WTC11 (cell line): ENCODE measurements at regions not wholly inside any gene's neighbourhood (a gene's known extent, or its start where the extent isn't known, plus 50 kb on each side); places are given as distances from the start of the nearest gene placed in this dataset.

Source experiments
- ATAC-seq: fragments of 200-7000 bp; cut with Tn5 transposase; 2 replicates; pipeline ENCODE4 v1.10.0; 2021; ENCODE audit warnings: mild to moderate bottlenecking, moderate library complexity
- CTCF ChIA-PET: fragments of 300-600 bp; sonication (Branson Sonifier 250); formaldehyde crosslinking; loops from one replicate; lab custom pipeline; 2021; ENCODE audit warnings: antibody characterized with exemption; lab: Charles Lee
- POLR2A ChIA-PET: fragments of 350-600 bp; sonication (Branson Sonifier 250); formaldehyde crosslinking; loops from one replicate; lab custom pipeline; 2021; ENCODE audit warnings: antibody characterized with exemption; lab: Charles Lee
- DNase-seq: peaks from one replicate; pipeline ENCODE4 v3.0.0; 2021; ENCODE audit warnings: low spot score
- H3K27ac Mint-ChIP-seq: 2 replicates; pipeline ENCODE4 v1.8.0; 2021; ENCODE audit warnings: mixed read lengths
- H3K27me3 Mint-ChIP-seq: 2 replicates; pipeline ENCODE4 v1.8.0; 2021; ENCODE audit warnings: low read depth, mild to moderate bottlenecking, moderate library complexity, mixed read lengths
- H3K36me3 Mint-ChIP-seq: 2 replicates; pipeline ENCODE4 v1.8.0; 2021; ENCODE audit warnings: mixed read lengths
- H3K4me1 Mint-ChIP-seq: 2 replicates; pipeline ENCODE4 v1.8.0; 2022; ENCODE audit warnings: mixed read lengths
- H3K4me3 Mint-ChIP-seq: 2 replicates; pipeline ENCODE4 v1.8.0; 2021; ENCODE audit warnings: mild to moderate bottlenecking, moderate library complexity, mixed read lengths
- H3K9me3 Mint-ChIP-seq: 2 replicates; pipeline ENCODE4 v1.8.0; 2021; ENCODE audit warnings: mixed read lengths
- AR ChIP-seq: fragments of 250-450 bp; sonication (Bioruptor Pico); IDR thresholded peaks from 2 replicates; pipeline ENCODE4 v1.9.0; 2021; ENCODE audit warnings: mild to moderate bottlenecking
- CREB1 ChIP-seq: sonication (generic); formaldehyde crosslinking; IDR thresholded peaks from 2 replicates; pipeline ENCODE4 v1.8.0; 2023; ENCODE audit warnings: mild to moderate bottlenecking, missing genetic modification reagents
- ELF4 ChIP-seq: sonication (generic); formaldehyde crosslinking; IDR thresholded peaks from 2 replicates; pipeline ENCODE4 v1.8.1; 2022; ENCODE audit warnings: low read depth, mild to moderate bottlenecking, moderate library complexity, missing genetic modification reagents
- EMX1 ChIP-seq: fragments of 250-450 bp; sonication (Bioruptor Pico); IDR thresholded peaks from 2 replicates; pipeline ENCODE4 v1.8.0; 2021; ENCODE audit warnings: mild to moderate bottlenecking
- ESRRA ChIP-seq: sonication (generic); formaldehyde crosslinking; IDR thresholded peaks from 2 replicates; pipeline ENCODE4 v1.8.1; 2022; ENCODE audit warnings: mild to moderate bottlenecking, missing genetic modification reagents, borderline replicate concordance
- FOXP1 ChIP-seq: sonication (generic); formaldehyde crosslinking; IDR thresholded peaks from 2 replicates; pipeline ENCODE4 v1.8.0; 2022; ENCODE audit warnings: missing genetic modification reagents, mild to moderate bottlenecking, moderate library complexity, borderline replicate concordance
- HMGXB4 ChIP-seq: sonication (generic); formaldehyde crosslinking; IDR thresholded peaks from 2 replicates; pipeline ENCODE4 v1.8.1; 2023; ENCODE audit warnings: mild to moderate bottlenecking, moderate library complexity, missing genetic modification reagents
- JUN ChIP-seq: sonication (generic); formaldehyde crosslinking; IDR thresholded peaks from 2 replicates; pipeline ENCODE4 v1.8.0; 2023; ENCODE audit warnings: mild to moderate bottlenecking, missing genetic modification reagents
- NFYB ChIP-seq: sonication (generic); formaldehyde crosslinking; conservative IDR thresholded peaks from 2 replicates; pipeline ENCODE4 v1.8.0; 2022; ENCODE audit warnings: low read depth, missing genetic modification reagents
- OVOL2 ChIP-seq: fragments of 250-450 bp; sonication (Bioruptor Pico); IDR thresholded peaks from 2 replicates; pipeline ENCODE4 v1.9.0; 2021; ENCODE audit warnings: mild to moderate bottlenecking, borderline replicate concordance
- RELA ChIP-seq: sonication (generic); formaldehyde crosslinking; IDR thresholded peaks from 2 replicates; pipeline ENCODE4 v1.8.1; 2022; ENCODE audit warnings: missing genetic modification reagents, mild to moderate bottlenecking, borderline replicate concordance
- SMAD3 ChIP-seq: sonication (generic); formaldehyde crosslinking; IDR thresholded peaks from 2 replicates; pipeline ENCODE4 v1.8.0; 2022; ENCODE audit warnings: missing genetic modification reagents, mild to moderate bottlenecking, borderline replicate concordance
- TEAD4 ChIP-seq: sonication (generic); formaldehyde crosslinking; IDR thresholded peaks from 2 replicates; pipeline ENCODE4 v1.8.0; 2022; ENCODE audit warnings: mild to moderate bottlenecking, missing genetic modification reagents
- ZBTB21 ChIP-seq: sonication (generic); formaldehyde crosslinking; IDR thresholded peaks from 2 replicates; pipeline ENCODE4 v1.8.1; 2023; ENCODE audit warnings: mild to moderate bottlenecking, missing genetic modification reagents, borderline replicate concordance
- ZNF219 ChIP-seq: sonication (generic); formaldehyde crosslinking; IDR thresholded peaks from 2 replicates; pipeline ENCODE4 v1.8.0; 2023; ENCODE audit warnings: missing genetic modification reagents, mild to moderate bottlenecking, borderline replicate concordance
- ZNF263 ChIP-seq: sonication (generic); formaldehyde crosslinking; IDR thresholded peaks from 2 replicates; pipeline ENCODE4 v1.8.1; 2022; ENCODE audit warnings: low read depth, mild to moderate bottlenecking, moderate library complexity, missing genetic modification reagents
- TF ChIP-seq, protein P1 (sequence below): sonication (generic); formaldehyde crosslinking; IDR thresholded peaks from 2 replicates; pipeline ENCODE4 v1.8.0; 2022; ENCODE audit warnings: mild to moderate bottlenecking, missing genetic modification reagents
- TF ChIP-seq, protein P2 (sequence below): sonication (generic); formaldehyde crosslinking; IDR thresholded peaks from 2 replicates; pipeline ENCODE4 v1.8.1; 2022; ENCODE audit warnings: missing genetic modification reagents, borderline replicate concordance
- TF ChIP-seq, protein P3 (sequence below): sonication (generic); formaldehyde crosslinking; IDR thresholded peaks from 2 replicates; pipeline ENCODE4 v1.8.1; 2023; ENCODE audit warnings: mild to moderate bottlenecking, missing genetic modification reagents
- TF ChIP-seq, protein P4 (sequence below): sonication (generic); formaldehyde crosslinking; IDR thresholded peaks from 2 replicates; pipeline ENCODE4 v1.8.1; 2023; ENCODE audit warnings: mild to moderate bottlenecking, missing genetic modification reagents, borderline replicate concordance

DNA sequence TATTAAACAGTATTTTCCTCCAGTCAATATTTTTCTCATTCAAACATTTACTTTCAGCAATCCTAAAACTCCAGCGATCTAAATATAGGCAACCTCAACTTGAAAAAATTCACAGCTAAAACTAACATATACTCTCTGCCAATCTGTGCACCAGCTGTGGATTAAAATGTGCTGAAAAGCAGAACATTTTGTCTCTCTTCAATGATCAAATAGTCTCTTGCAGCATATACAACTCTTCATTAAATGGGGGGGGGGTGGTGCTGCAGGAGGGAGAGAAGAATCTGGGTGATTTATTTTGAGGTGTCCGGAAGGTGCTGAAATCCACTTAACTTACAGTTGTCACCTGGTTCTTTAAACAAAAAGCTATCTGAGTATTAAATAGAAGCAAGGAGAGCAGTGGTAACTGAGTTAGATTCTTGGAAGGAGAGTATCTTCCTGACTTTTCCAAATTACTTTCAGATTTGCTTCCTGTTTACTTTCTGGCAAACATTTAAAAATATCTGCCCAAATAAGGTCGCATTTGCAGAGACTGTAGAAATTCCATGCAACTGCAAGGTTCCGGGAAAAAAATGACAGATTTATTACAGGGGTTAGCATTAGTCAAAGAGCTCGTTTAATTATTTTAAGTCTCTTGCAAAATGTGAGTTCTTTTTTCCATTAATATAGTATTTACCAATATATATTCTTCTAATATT, 904.7 kb upstream of the ACVR2A start:
- H3K36me3 Mint-ChIP-seq, result no peaks in the 10 kb centered on the region
- CTCF ChIA-PET, result interaction anchor here (0.6 to 1.5 kb wide), 2 partner anchors 143 to 904 kb away, joined by 3 to 5 read pairs; no protein-coding TSS in a partner anchor
- ATAC-seq, result no peak
- H3K9me3 Mint-ChIP-seq, result no peaks in the 10 kb centered on the region
- H3K4me3 Mint-ChIP-seq, result no peak overlapping the region
- no peak overlapping the region; the same call in 1 of the 2 replicates for H3K27ac Mint-ChIP-seq
- peaks cover 4% of the 10 kb centered on the region for H3K4me1 Mint-ChIP-seq
- POLR2A ChIA-PET, result no interaction called here
- DNase-seq, result no peak
- H3K27me3 Mint-ChIP-seq, result no peaks in the 10 kb centered on the region
- TF ChIP-seq JUN (CRISPR knock-in tag) (no peak), CREB1 (CRISPR knock-in tag) (no peak), ESRRA (CRISPR knock-in tag) (no peak), ZNF263 (CRISPR knock-in tag) (no peak), ZNF219 (CRISPR knock-in tag) (no peak), TEAD4 (CRISPR knock-in tag) (no peak), EMX1 (no peak), FOXP1 (CRISPR knock-in tag) (no peak), HMGXB4 (CRISPR knock-in tag) (no peak), OVOL2 (CRISPR knock-in tag) (no peak), SMAD3 (CRISPR knock-in tag) (no peak), RELA (CRISPR knock-in tag) (no peak), NFYB (CRISPR knock-in tag) (no peak), ZBTB21 (no peak), AR (CRISPR knock-in tag) (no peak), ELF4 (CRISPR knock-in tag) (no peak)
- TF ChIP-seq, protein P1, sequence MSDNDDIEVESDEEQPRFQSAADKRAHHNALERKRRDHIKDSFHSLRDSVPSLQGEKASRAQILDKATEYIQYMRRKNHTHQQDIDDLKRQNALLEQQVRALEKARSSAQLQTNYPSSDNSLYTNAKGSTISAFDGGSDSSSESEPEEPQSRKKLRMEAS (CRISPR knock-in tag), result no peak
- TF ChIP-seq, protein P2, sequence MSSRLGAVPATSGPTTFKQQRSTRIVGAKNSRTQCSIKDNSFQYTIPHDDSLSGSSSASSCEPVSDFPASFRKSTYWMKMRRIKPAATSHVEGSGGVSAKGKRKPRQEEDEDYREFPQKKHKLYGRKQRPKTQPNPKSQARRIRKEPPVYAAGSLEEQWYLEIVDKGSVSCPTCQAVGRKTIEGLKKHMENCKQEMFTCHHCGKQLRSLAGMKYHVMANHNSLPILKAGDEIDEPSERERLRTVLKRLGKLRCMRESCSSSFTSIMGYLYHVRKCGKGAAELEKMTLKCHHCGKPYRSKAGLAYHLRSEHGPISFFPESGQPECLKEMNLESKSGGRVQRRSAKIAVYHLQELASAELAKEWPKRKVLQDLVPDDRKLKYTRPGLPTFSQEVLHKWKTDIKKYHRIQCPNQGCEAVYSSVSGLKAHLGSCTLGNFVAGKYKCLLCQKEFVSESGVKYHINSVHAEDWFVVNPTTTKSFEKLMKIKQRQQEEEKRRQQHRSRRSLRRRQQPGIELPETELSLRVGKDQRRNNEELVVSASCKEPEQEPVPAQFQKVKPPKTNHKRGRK (CRISPR knock-in tag), result no peak
- TF ChIP-seq, protein P3, sequence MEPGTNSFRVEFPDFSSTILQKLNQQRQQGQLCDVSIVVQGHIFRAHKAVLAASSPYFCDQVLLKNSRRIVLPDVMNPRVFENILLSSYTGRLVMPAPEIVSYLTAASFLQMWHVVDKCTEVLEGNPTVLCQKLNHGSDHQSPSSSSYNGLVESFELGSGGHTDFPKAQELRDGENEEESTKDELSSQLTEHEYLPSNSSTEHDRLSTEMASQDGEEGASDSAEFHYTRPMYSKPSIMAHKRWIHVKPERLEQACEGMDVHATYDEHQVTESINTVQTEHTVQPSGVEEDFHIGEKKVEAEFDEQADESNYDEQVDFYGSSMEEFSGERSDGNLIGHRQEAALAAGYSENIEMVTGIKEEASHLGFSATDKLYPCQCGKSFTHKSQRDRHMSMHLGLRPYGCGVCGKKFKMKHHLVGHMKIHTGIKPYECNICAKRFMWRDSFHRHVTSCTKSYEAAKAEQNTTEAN, result no peak
- TF ChIP-seq, protein P4, sequence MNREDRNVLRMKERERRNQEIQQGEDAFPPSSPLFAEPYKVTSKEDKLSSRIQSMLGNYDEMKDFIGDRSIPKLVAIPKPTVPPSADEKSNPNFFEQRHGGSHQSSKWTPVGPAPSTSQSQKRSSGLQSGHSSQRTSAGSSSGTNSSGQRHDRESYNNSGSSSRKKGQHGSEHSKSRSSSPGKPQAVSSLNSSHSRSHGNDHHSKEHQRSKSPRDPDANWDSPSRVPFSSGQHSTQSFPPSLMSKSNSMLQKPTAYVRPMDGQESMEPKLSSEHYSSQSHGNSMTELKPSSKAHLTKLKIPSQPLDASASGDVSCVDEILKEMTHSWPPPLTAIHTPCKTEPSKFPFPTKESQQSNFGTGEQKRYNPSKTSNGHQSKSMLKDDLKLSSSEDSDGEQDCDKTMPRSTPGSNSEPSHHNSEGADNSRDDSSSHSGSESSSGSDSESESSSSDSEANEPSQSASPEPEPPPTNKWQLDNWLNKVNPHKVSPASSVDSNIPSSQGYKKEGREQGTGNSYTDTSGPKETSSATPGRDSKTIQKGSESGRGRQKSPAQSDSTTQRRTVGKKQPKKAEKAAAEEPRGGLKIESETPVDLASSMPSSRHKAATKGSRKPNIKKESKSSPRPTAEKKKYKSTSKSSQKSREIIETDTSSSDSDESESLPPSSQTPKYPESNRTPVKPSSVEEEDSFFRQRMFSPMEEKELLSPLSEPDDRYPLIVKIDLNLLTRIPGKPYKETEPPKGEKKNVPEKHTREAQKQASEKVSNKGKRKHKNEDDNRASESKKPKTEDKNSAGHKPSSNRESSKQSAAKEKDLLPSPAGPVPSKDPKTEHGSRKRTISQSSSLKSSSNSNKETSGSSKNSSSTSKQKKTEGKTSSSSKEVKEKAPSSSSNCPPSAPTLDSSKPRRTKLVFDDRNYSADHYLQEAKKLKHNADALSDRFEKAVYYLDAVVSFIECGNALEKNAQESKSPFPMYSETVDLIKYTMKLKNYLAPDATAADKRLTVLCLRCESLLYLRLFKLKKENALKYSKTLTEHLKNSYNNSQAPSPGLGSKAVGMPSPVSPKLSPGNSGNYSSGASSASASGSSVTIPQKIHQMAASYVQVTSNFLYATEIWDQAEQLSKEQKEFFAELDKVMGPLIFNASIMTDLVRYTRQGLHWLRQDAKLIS (CRISPR knock-in tag), result no peak
